RWPE2 (cell line): ENCODE measurements at regions not wholly inside any gene's neighbourhood (a gene's known extent, or its start where the extent isn't known, plus 50 kb on each side); places are given as distances from the start of the nearest gene placed in this dataset.

Source experiments
- ATAC-seq: fragments of 200-7000 bp; cut with Tn5 transposase; 3 replicates; pipeline ENCODE4 v1.9.1; 2021; ENCODE audit warnings: low read depth
- DNase-seq: peaks from one replicate; pipeline ENCODE4 v3.0.0-alpha.2; 2020; ENCODE audit warnings: low spot score
- H3K27ac ChIP-seq: fragments of 450-650 bp; 2 replicates; pipeline ENCODE4 v1.5.1; 2017; ENCODE audit warnings: mild to moderate bottlenecking; ENCODE audit not compliant: poor library complexity, severe bottlenecking
- H3K27me3 ChIP-seq: fragments of 250-450 bp; sonication (Bioruptor Pico); 2 replicates; pipeline ENCODE4 v1.5.1; 2021; ENCODE audit warnings: mild to moderate bottlenecking, moderate library complexity; ENCODE audit not compliant: insufficient read depth, poor library complexity, severe bottlenecking
- H3K36me3 ChIP-seq: fragments of 250-450 bp; sonication (Bioruptor Pico); 2 replicates; pipeline ENCODE4 v1.5.1; 2020; ENCODE audit warnings: low read depth, mild to moderate bottlenecking, moderate library complexity
- H3K4me1 ChIP-seq: fragments of 250-450 bp; sonication (Bioruptor Pico); 2 replicates; pipeline ENCODE4 v1.5.1; 2021; ENCODE audit warnings: mild to moderate bottlenecking, moderate library complexity; ENCODE audit not compliant: insufficient read depth, poor library complexity, severe bottlenecking
- H3K4me3 ChIP-seq: fragments of 250-450 bp; sonication (Bioruptor Pico); 2 replicates; pipeline ENCODE4 v1.5.1; 2021; ENCODE audit warnings: mild to moderate bottlenecking, moderate library complexity; ENCODE audit not compliant: severe bottlenecking
- H3K9me3 ChIP-seq: fragments of 250-450 bp; sonication (Bioruptor Pico); 2 replicates; pipeline ENCODE4 v1.5.1; 2021; ENCODE audit warnings: mild to moderate bottlenecking, moderate library complexity; ENCODE audit not compliant: severe bottlenecking
- TF ChIP-seq, protein P1 (sequence below): fragments of 450-650 bp; IDR thresholded peaks from one replicate; pipeline ENCODE4 v1.5.1; 2017; ENCODE audit warnings: mild to moderate bottlenecking, moderate library complexity; ENCODE audit not compliant: poor library complexity, severe bottlenecking

DNA sequence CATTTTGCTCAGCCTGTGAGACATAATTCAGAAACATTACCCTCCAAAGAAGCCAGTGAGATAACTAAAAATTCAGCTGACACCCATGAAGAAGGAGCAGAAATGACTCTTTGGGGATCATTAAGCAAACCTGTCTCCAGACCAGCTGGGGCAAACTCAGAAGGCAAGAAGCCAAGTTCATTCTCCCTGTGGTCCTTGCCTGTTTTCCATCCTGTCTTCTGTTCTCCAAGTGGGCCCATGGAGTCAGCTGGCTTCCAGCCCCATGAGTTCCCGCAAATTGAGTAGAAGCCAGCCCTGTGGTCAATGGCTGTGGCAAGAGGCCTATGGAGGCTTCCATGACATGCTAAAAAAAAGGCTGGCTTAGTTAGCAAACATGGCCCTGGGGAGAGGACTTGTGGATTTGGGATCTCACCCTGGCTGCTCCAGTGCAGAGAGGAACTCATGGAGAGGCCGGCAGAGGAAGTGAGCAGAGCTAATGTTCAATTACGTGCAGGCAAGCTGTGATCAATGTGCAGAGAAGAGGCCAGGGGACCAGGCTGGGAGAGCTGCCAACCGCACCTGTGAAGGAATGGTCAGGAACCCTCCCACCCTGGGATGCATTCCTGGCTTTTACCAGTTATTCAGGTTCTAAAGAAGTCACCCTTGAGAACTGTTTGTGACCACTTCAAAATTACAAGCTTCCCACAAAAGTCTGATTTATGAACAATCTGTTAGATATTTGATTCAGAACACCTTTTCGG lies 229.1 kb downstream of the TSHZ3 start:
- no peak overlapping the region for H3K27ac ChIP-seq
- no peaks in the 10 kb centered on the region for H3K27me3 ChIP-seq
- ATAC-seq, result no peak
- no peak for DNase-seq
- H3K9me3 ChIP-seq, result no peaks in the 10 kb centered on the region
- H3K4me3 ChIP-seq, result no peak overlapping the region
- H3K36me3 ChIP-seq, result no peaks in the 10 kb centered on the region
- TF ChIP-seq, protein P1, sequence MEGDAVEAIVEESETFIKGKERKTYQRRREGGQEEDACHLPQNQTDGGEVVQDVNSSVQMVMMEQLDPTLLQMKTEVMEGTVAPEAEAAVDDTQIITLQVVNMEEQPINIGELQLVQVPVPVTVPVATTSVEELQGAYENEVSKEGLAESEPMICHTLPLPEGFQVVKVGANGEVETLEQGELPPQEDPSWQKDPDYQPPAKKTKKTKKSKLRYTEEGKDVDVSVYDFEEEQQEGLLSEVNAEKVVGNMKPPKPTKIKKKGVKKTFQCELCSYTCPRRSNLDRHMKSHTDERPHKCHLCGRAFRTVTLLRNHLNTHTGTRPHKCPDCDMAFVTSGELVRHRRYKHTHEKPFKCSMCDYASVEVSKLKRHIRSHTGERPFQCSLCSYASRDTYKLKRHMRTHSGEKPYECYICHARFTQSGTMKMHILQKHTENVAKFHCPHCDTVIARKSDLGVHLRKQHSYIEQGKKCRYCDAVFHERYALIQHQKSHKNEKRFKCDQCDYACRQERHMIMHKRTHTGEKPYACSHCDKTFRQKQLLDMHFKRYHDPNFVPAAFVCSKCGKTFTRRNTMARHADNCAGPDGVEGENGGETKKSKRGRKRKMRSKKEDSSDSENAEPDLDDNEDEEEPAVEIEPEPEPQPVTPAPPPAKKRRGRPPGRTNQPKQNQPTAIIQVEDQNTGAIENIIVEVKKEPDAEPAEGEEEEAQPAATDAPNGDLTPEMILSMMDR, result no peak
- H3K4me1 ChIP-seq, result no peaks in the 10 kb centered on the region

DNA sequence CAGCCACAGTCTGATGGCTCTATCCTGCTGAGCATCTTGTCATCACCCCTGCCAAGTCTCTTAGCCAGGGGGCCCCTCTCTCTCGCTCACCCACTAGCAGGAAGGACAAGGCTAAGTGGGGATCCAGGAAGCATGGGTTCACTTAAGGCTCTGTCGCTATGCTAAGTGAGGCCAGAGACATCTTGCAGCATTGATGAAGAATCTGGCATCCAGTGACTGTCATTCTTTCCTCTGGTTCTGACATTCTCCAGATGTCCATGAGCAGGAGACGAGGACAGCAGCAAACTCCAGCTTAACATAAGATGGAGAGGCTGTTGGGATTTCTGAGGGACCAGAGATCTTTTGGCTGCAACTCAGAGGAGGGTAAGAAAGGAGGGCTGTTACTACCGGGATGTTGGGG lies 230.2 kb downstream of the TSHZ3 start:
- H3K27ac ChIP-seq, result no peak overlapping the region
- no peaks in the 10 kb centered on the region for H3K27me3 ChIP-seq
- no peaks in the 10 kb centered on the region for H3K9me3 ChIP-seq
- H3K4me1 ChIP-seq, result no peaks in the 10 kb centered on the region
- no peak for DNase-seq
- TF ChIP-seq, protein P1, result no peak
- no peak overlapping the region for H3K4me3 ChIP-seq
- no peaks in the 10 kb centered on the region for H3K36me3 ChIP-seq
- no peak for ATAC-seq

DNA sequence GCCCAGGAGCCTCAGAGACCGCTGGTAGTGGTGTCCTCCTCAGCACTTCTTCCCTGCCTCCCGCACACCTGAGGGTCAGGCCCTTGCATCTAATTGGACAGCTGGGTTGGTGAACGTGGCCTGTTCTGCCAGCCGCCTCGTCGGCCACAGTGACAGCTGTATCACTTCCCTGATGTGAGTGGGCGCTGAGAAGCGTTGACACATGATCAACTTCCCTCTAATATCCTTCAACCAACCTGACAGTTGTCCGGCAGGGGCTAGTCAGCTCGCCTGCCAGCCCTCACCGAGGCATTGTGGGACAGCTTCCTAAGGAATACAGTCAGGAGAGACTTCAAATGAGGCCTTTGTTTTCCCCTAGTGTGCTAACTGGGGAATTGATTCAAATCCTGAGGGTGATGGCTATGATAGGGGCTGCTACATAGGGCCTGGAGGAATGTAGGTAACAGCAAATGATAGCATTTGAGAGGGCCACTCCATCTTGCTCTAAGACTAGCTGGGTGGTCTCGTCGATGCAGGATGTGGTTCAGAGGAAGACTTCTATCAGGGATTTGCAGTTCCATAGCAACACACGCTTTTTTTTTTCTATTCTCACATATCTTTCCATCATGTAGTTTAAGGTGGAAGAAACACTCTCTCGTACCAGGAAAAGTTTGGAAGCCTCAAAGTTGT lies 230.8 kb downstream of the TSHZ3 start:
- H3K4me3 ChIP-seq, result no peak overlapping the region
- no peak for DNase-seq
- ATAC-seq, result no peak
- H3K4me1 ChIP-seq, result no peaks in the 10 kb centered on the region
- no peak overlapping the region for H3K27ac ChIP-seq
- no peaks in the 10 kb centered on the region for H3K27me3 ChIP-seq
- no peaks in the 10 kb centered on the region for H3K36me3 ChIP-seq
- no peaks in the 10 kb centered on the region for H3K9me3 ChIP-seq
- TF ChIP-seq, protein P1, result no peak

DNA sequence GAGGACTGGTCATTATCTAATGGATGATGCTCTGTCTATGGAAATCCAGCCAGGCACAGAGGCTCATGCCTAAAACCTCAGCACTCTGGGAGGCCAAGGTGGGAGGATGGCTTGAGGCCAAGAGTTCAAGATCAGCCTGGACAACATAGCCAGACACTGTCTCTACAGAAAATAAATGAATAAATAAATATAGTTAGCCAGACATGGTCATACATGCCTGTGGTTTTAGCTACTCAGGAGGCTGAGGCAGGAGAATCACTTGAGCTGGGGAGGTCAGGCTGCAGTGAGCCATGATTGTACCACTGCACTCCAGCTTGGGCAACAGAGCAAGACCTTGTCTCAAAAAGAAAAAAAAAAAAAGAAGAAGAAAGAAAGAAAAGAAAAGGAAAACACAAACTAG lies 234.7 kb downstream of the TSHZ3 start:
- Histone ChIP-seq H3K27ac (no peak overlapping the region), H3K27me3 (no peaks in the 10 kb centered on the region), H3K4me1 (no peaks in the 10 kb centered on the region), H3K9me3 (no peaks in the 10 kb centered on the region), H3K4me3 (no peak overlapping the region), H3K36me3 (no peaks in the 10 kb centered on the region)
- DNase-seq, result no peak
- ATAC-seq, result no peak
- TF ChIP-seq, protein P1, result no peak

DNA sequence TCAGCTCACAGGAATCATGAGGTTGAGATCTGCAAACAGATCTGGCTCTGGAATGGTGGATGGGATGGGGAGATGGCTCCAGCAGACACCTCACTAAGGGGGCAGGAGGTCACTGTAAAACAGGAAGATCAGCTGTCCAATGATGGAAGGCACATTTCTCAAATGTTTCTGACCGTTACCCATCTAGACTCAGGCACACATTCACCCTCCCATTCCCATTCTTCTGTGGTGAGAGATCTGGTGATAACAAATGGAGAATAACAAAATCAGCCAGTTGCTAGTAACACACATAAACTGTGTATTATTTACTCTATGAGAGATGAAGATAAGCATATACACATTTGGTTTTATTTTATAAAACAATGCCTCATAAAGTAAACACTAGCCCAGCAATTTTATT lies 235.9 kb downstream of the TSHZ3 start:
- no peaks in the 10 kb centered on the region for H3K36me3 ChIP-seq
- ATAC-seq (no peak), DNase-seq (no peak)
- no peaks in the 10 kb centered on the region for H3K27me3 ChIP-seq
- no peaks in the 10 kb centered on the region for H3K9me3 ChIP-seq
- no peak overlapping the region for H3K27ac ChIP-seq
- no peaks in the 10 kb centered on the region for H3K4me1 ChIP-seq
- H3K4me3 ChIP-seq, result no peak overlapping the region
- TF ChIP-seq, protein P1, result no peak
